Memory B cell (primary cell): ENCODE measurements at regions not wholly inside any gene's neighbourhood (a gene's known extent, or its start where the extent isn't known, plus 50 kb on each side); places are given as distances from the start of the nearest gene placed in this dataset.
A peak's percentile ranks its signal among the peaks of the same experiment; 100 is the strongest.
"Not testable (repeated sequence)": the region's sequence is repeated elsewhere in the genome, so short reads cannot be mapped to it uniquely, and the experiment has no call there.

Source experiments
- ATAC-seq: fragments of 150-1000 bp; cut with Tn5 transposase; 2 replicates; pipeline ENCODE4 v1.10.0; 2021; ENCODE audit warnings: low read depth, mild to moderate bottlenecking, moderate library complexity
- DNase-seq, 2 donors: peaks; one replicate each; pipeline ENCODE4 v3.0.0; 2022; ENCODE audit warnings: low spot score in 2 of 2
- H3K27ac Mint-ChIP-seq: one replicate; pipeline ENCODE4 v1.8.0; 2022; ENCODE audit warnings: mild to moderate bottlenecking, moderate library complexity, mixed read lengths
- H3K27me3 Mint-ChIP-seq: one replicate; pipeline ENCODE4 v1.8.0; 2022; ENCODE audit warnings: mixed read lengths
- H3K36me3 Mint-ChIP-seq: one replicate; pipeline ENCODE4 v1.8.0; 2022; ENCODE audit warnings: mild to moderate bottlenecking, mixed read lengths
- H3K4me1 Mint-ChIP-seq: one replicate; pipeline ENCODE4 v1.8.0; 2022; ENCODE audit warnings: mixed read lengths
- H3K4me3 Mint-ChIP-seq: one replicate; pipeline ENCODE4 v1.8.0; 2022; ENCODE audit warnings: mild to moderate bottlenecking, moderate library complexity, mixed read lengths
- H3K9me3 Mint-ChIP-seq: one replicate; pipeline ENCODE4 v1.8.0; 2022; ENCODE audit warnings: mixed read lengths

DNA sequence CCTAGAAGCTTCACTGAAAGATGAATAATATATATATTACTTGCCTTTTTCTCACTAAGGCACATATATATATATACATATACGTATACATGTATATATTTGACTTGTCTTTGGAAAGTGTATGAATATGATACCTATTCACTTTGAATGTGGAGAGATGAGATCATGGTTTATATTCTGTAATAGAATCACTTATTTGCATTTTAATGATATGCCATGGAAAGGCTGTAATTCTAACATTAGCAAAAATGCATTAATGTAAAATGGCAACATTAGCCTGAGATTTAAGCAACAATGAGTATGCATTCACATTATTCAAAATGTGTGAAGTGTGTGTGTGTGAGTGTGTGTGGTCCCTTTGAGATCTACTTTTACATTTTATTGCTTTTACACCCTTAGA, 54.5 kb upstream of the PRKD1 start:
- Mint-ChIP-seq H3K4me1 (no peaks in the 10 kb centered on the region), H3K27ac (no peak overlapping the region)

DNA sequence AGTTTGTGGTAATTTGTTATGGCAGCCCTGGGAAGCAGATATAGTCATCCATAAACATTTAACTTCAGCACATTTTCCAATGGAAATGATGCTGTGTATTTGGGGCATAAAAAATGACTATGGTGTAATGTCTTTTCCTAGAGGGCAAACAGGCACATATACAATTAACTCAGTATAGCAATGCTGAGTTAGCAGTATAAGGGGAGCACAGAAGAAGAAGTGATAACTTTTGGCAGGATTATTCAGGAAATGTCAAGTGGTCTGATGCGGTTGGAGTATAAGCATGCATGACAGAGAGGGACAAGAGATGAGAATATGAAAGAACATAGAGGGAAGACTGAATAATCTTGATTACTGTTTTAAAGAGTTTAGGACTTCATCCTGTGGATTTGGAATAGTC, 55.3 kb upstream of the PRKD1 start:
- Mint-ChIP-seq H3K27me3 (no peaks in the 10 kb centered on the region), H3K4me3 (no peak overlapping the region), H3K4me1 (no peaks in the 10 kb centered on the region), H3K36me3 (no peaks in the 10 kb centered on the region), H3K27ac (no peak overlapping the region), H3K9me3 (no peaks in the 10 kb centered on the region)
- DNase-seq (no peak), ATAC-seq (no peak)

More for the DNA sequence above, 54.5 kb upstream of the PRKD1 start:
- ATAC-seq (no peak), DNase-seq (no peak)
- Mint-ChIP-seq H3K4me3 (no peak overlapping the region), H3K9me3 (no peaks in the 10 kb centered on the region), H3K36me3 (no peaks in the 10 kb centered on the region), H3K27me3 (no peaks in the 10 kb centered on the region)

DNA sequence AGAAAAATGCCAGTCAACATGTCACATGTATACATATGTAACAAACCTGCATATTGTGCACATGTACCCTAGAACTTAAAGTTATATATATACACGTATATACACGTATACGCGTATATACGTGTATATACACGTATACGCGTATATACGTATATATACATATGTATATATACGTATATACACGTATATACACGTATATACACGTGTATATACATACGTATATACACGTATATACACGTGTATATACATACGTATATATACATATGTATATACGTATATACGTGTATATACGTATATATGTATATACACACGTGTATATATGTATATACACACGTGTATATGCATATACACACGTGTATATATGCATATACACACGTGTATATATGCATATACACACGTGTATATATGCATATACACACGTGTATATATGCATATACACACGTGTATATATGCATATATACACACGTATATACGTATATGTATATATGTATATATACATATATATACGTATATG, 62.8 kb upstream of the PRKD1 start:
- not testable (repeated sequence) for H3K36me3 Mint-ChIP-seq, H3K4me3 Mint-ChIP-seq, H3K4me1 Mint-ChIP-seq, DNase-seq, H3K9me3 Mint-ChIP-seq, H3K27me3 Mint-ChIP-seq, ATAC-seq, H3K27ac Mint-ChIP-seq

GRCh38 chr14:29990993-29991392, 63.3 kb upstream of the PRKD1 start:
- Mint-ChIP-seq H3K9me3 (no peaks in the 10 kb centered on the region), H3K36me3 (no peaks in the 10 kb centered on the region), H3K27ac (no peak overlapping the region), H3K27me3 (no peaks in the 10 kb centered on the region), H3K4me3 (no peak overlapping the region), H3K4me1 (no peaks in the 10 kb centered on the region)
- no peak for DNase-seq
- no peak for ATAC-seq

DNA sequence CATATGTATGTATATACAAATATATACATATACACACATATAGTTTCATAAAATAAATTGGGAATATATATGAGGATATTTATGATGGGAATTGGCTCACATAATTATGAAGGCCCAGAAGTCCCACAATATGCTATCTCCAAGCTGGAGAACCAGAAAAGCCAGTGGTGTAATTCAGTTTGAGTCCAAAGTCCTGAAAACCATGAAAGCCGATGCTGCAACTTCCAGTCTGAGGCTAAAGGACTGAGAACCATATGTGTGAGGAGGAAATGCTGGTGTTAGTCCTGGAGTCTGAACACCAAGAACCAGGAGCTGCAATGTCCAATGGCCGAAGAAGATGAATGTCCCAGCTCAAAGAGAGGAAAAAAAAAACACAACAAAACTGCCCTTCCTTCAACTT, 65.5 kb upstream of the PRKD1 start:
- no peaks in the 10 kb centered on the region for H3K9me3 Mint-ChIP-seq
- no peak for ATAC-seq
- no peak for DNase-seq
- H3K4me1 Mint-ChIP-seq, result no peaks in the 10 kb centered on the region
- H3K4me3 Mint-ChIP-seq, result no peak overlapping the region
- no peaks in the 10 kb centered on the region for H3K27me3 Mint-ChIP-seq
- no peaks in the 10 kb centered on the region for H3K36me3 Mint-ChIP-seq
- no peak overlapping the region for H3K27ac Mint-ChIP-seq

GRCh38 chr14:29999013-29999539, 71.4 kb upstream of the PRKD1 start:
- ATAC-seq, result no peak
- Mint-ChIP-seq H3K36me3 (no peaks in the 10 kb centered on the region), H3K4me1 (no peaks in the 10 kb centered on the region), H3K4me3 (no peak overlapping the region), H3K9me3 (no peaks in the 10 kb centered on the region), H3K27ac (no peak overlapping the region), H3K27me3 (no peaks in the 10 kb centered on the region)
- DNase-seq, result no peak

DNA sequence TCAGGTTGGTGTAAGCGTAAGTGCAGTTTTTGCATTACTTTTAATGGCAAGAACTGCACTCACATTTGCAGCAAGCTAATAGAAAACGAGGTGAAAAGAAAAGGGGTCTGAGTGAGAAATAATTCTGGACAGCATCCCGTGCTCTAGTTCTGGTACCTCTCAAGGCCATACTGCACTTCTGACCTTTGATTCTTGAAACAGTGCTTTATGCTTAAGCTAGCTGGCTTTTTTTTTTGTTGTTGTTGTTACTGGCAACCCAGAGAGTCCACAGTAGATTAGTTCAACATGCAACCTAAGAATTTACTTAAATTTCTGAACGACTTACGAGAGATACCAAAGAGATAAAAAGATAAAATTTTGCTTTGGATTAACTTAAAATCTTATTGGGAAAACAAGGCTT, 75.2 kb upstream of the PRKD1 start:
- H3K4me1 Mint-ChIP-seq, result no peaks in the 10 kb centered on the region
- DNase-seq (no peak), ATAC-seq (no peak)
- no peaks in the 10 kb centered on the region for H3K36me3 Mint-ChIP-seq
- peaks cover 2% of the 10 kb centered on the region for H3K27me3 Mint-ChIP-seq
- H3K9me3 Mint-ChIP-seq, result peaks cover 1% of the 10 kb centered on the region
- H3K4me3 Mint-ChIP-seq, result no peak overlapping the region
- no peak overlapping the region for H3K27ac Mint-ChIP-seq

DNA sequence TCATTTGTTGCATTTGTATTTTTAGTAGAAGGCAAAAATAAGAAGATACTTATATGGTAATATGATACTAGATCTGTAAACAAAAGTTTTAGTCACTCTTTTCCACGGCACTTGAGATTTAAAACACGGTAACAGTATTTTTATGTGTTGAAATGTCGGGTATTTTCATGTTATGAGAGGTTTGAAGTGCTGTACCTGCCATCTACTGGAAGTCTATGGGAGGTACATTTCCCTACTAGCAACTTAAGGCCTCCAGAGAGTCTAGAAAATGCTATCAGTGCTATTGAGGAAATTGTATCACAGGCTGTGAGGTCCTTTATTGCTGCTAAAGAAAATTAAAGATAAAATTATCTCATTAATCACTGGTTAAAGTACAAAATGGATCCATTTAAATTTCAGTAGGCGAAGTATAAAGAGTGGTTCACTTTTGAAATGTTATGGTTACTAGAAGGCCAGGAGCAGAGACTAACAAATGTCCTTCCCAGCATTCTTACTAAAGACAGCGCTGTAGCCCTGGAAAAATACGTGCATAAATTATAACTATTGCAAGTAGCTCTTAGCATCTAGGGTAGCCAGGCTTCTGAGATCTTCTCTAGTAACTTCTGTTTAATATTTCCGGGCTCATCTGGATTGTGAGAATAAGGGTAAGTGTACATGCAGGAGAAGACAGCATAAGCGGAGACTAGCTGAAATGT, 77.6 kb upstream of the PRKD1 start:
- Mint-ChIP-seq H3K27ac (no peak overlapping the region), H3K4me1 (no peaks in the 10 kb centered on the region), H3K9me3 (peaks cover 1% of the 10 kb centered on the region), H3K36me3 (no peaks in the 10 kb centered on the region), H3K4me3 (no peak overlapping the region), H3K27me3 (peaks cover 2% of the 10 kb centered on the region)
- ATAC-seq, result peak; percentile 45
- peak in 1 of 2 donors; percentile 2 for DNase-seq

- no peak for ATAC-seq
- H3K27ac Mint-ChIP-seq, result no peak overlapping the region
- H3K4me1 Mint-ChIP-seq, result no peaks in the 10 kb centered on the region
- H3K4me3 Mint-ChIP-seq, result no peak overlapping the region
- peaks cover 2% of the 10 kb centered on the region for H3K27me3 Mint-ChIP-seq
- H3K36me3 Mint-ChIP-seq, result no peaks in the 10 kb centered on the region
- DNase-seq, result no peak
- H3K9me3 Mint-ChIP-seq, result peaks cover 1% of the 10 kb centered on the region
Observed at GRCh38 chr14:30006695-30007094, 79.0 kb upstream of the PRKD1 start.

GRCh38 chr14:30015489-30015888, 87.8 kb upstream of the PRKD1 start:
- H3K9me3 Mint-ChIP-seq, result peaks cover 4% of the 10 kb centered on the region
- H3K4me1 Mint-ChIP-seq, result no peaks in the 10 kb centered on the region
- no peaks in the 10 kb centered on the region for H3K36me3 Mint-ChIP-seq
- DNase-seq (no peak), ATAC-seq (no peak)
- no peak overlapping the region for H3K27ac Mint-ChIP-seq
- no peak overlapping the region for H3K4me3 Mint-ChIP-seq
- no peaks in the 10 kb centered on the region for H3K27me3 Mint-ChIP-seq

DNA sequence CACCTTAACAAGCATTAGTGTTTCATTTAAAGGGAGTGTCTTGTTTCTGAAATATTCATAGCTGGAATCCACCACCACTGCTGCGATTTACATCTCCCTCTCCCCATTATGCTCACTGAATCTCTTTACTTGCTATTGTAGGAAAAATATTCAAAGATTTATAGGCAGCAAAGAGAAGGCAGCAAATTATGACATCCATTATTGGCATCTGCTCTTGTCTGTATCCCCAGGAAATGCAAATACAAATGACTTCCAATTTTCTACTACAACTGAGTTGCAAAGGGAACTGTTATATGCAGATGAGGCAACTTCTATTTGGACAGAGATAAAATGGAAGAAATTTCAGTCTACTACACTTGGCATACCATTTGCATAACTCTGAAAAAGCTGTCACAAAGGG, 88.4 kb upstream of the PRKD1 start:
- DNase-seq (no peak), ATAC-seq (no peak)
- peaks cover 4% of the 10 kb centered on the region for H3K9me3 Mint-ChIP-seq
- H3K4me3 Mint-ChIP-seq, result no peak overlapping the region
- no peaks in the 10 kb centered on the region for H3K4me1 Mint-ChIP-seq
- no peak overlapping the region for H3K27ac Mint-ChIP-seq
- no peaks in the 10 kb centered on the region for H3K36me3 Mint-ChIP-seq
- H3K27me3 Mint-ChIP-seq, result no peaks in the 10 kb centered on the region

GRCh38 chr14:30017370-30017993, 89.8 kb upstream of the PRKD1 start:
- DNase-seq (no peak), ATAC-seq (no peak)
- no peak overlapping the region for H3K27ac Mint-ChIP-seq
- H3K4me3 Mint-ChIP-seq, result no peak overlapping the region
- no peaks in the 10 kb centered on the region for H3K4me1 Mint-ChIP-seq
- no peaks in the 10 kb centered on the region for H3K36me3 Mint-ChIP-seq
- no peaks in the 10 kb centered on the region for H3K9me3 Mint-ChIP-seq
- H3K27me3 Mint-ChIP-seq, result no peaks in the 10 kb centered on the region

GRCh38 chr14:30020271-30020670, 92.6 kb upstream of the PRKD1 start:
- no peaks in the 10 kb centered on the region for H3K36me3 Mint-ChIP-seq
- H3K27me3 Mint-ChIP-seq, result no peaks in the 10 kb centered on the region
- no peaks in the 10 kb centered on the region for H3K4me1 Mint-ChIP-seq
- no peak overlapping the region for H3K27ac Mint-ChIP-seq
- DNase-seq (no peak), ATAC-seq (no peak)
- H3K4me3 Mint-ChIP-seq, result no peak overlapping the region
- H3K9me3 Mint-ChIP-seq, result no peaks in the 10 kb centered on the region

- ATAC-seq, result no peak
- no peak overlapping the region for H3K27ac Mint-ChIP-seq
- no peaks in the 10 kb centered on the region for H3K4me1 Mint-ChIP-seq
- no peaks in the 10 kb centered on the region for H3K36me3 Mint-ChIP-seq
- DNase-seq, result no peak
- H3K9me3 Mint-ChIP-seq, result no peaks in the 10 kb centered on the region
- H3K4me3 Mint-ChIP-seq, result no peak overlapping the region
- no peaks in the 10 kb centered on the region for H3K27me3 Mint-ChIP-seq
Observed at GRCh38 chr14:30020687-30021086, 93.0 kb upstream of the PRKD1 start.

DNA sequence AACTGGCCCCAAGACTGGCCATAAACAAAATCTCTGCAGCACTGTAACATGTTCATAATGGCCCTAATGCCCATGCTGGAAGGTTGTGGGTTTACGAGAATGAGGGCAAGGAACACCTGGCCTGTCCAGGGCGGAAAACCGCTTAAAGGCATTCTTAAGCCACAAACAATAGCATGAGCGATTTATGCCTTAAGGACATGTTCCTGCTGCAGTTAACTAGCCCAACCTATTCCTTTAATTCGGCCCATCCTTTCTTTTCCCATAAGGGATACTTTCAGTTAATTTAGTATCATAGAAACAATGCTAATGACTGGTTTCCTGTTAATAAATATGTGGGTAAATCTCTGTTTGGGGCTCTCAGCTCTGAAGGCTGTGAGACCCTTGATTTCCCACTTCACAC, 95.7 kb upstream of the PRKD1 start:
- ATAC-seq, H3K4me3 Mint-ChIP-seq, H3K27me3 Mint-ChIP-seq, H3K27ac Mint-ChIP-seq, H3K4me1 Mint-ChIP-seq, H3K9me3 Mint-ChIP-seq, DNase-seq, H3K36me3 Mint-ChIP-seq: not testable (repeated sequence)
